ENCODE measurements at regions not wholly inside any gene's neighbourhood (a gene's known extent, or its start where the extent isn't known, plus 50 kb on each side); places are given as distances from the start of the nearest gene placed in this dataset.

- Histone ChIP-seq H3K36me3 (replicated peaks) (no peaks in the 10 kb centered on the region), H3K4me3 (ENCODE audit: low read depth, low read length) (no peak overlapping the region), H3K27ac (no peak overlapping the region), H3K27me3 (replicated peaks) (no peaks in the 10 kb centered on the region)
- in situ Hi-C loops (cut with HindIII; ENCODE audit: low pct_ligation_motif_present, low sequenced_read_pairs) = no loop called here
- DNase-seq = no peak
- TF ChIP-seq, protein P1, sequence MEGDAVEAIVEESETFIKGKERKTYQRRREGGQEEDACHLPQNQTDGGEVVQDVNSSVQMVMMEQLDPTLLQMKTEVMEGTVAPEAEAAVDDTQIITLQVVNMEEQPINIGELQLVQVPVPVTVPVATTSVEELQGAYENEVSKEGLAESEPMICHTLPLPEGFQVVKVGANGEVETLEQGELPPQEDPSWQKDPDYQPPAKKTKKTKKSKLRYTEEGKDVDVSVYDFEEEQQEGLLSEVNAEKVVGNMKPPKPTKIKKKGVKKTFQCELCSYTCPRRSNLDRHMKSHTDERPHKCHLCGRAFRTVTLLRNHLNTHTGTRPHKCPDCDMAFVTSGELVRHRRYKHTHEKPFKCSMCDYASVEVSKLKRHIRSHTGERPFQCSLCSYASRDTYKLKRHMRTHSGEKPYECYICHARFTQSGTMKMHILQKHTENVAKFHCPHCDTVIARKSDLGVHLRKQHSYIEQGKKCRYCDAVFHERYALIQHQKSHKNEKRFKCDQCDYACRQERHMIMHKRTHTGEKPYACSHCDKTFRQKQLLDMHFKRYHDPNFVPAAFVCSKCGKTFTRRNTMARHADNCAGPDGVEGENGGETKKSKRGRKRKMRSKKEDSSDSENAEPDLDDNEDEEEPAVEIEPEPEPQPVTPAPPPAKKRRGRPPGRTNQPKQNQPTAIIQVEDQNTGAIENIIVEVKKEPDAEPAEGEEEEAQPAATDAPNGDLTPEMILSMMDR (IDR thresholded peaks at IDR 0.05; ENCODE audit: low read depth, low read length, missing control alignments) = no peak
Observed at GRCh38 chr1:25166847-25167246, 65.5 kb downstream of the SYF2 start.

DNA sequence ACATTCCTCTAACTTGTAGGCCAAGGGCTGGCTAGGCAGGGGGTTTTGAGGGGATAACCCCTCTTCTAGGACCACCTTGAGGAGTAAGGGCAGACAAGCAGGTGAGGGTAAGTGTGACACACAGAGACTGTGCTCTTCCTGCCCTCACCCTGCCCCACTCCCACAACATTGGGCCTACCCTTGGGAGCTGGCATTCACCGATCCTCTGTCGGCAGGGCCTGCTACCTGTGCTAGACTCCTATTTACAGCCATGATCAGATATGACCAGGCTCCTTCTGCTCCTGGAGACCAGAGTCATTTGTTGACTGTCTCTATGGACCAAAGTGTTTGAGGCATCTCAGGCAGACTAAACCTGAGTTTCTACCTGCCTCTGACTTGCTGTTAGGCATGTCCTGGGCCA, 68.3 kb downstream of the SYF2 start:
- no peak for DNase-seq
- Histone ChIP-seq H3K27ac (no peak overlapping the region), H3K4me3 (ENCODE audit: low read depth, low read length) (no peak overlapping the region), H3K36me3 (replicated peaks) (no peaks in the 10 kb centered on the region), H3K27me3 (replicated peaks) (peaks cover 7% of the 10 kb centered on the region)
- in situ Hi-C loops (cut with HindIII; ENCODE audit: low pct_ligation_motif_present, low sequenced_read_pairs) = no loop called here
- TF ChIP-seq, protein P1 (IDR thresholded peaks at IDR 0.05; ENCODE audit: low read depth, low read length, missing control alignments) = no peak

- peaks cover 7% of the 10 kb centered on the region for H3K27me3 ChIP-seq (replicated peaks)
- H3K27ac ChIP-seq = no peak overlapping the region
- H3K36me3 ChIP-seq (replicated peaks) = no peaks in the 10 kb centered on the region
- in situ Hi-C loops (cut with HindIII; ENCODE audit: low pct_ligation_motif_present, low sequenced_read_pairs) = no loop called here
- TF ChIP-seq, protein P1 (IDR thresholded peaks at IDR 0.05; ENCODE audit: low read depth, low read length, missing control alignments) = no peak
- H3K4me3 ChIP-seq (ENCODE audit: low read depth, low read length) = no peak overlapping the region
- no peak for DNase-seq
Observed at GRCh38 chr1:25161981-25162380, 70.3 kb downstream of the SYF2 start.

GRCh38 chr1:25157846-25158245, 74.5 kb downstream of the SYF2 start:
- no peak overlapping the region for H3K27ac ChIP-seq
- no peak overlapping the region for H3K4me3 ChIP-seq (ENCODE audit: low read depth, low read length)
- no peaks in the 10 kb centered on the region for H3K36me3 ChIP-seq (replicated peaks)
- TF ChIP-seq, protein P1 (IDR thresholded peaks at IDR 0.05; ENCODE audit: low read depth, low read length, missing control alignments) = no peak
- no peak for DNase-seq
- in situ Hi-C loops (cut with HindIII; ENCODE audit: low pct_ligation_motif_present, low sequenced_read_pairs) = no loop called here
- peaks cover 10% of the 10 kb centered on the region for H3K27me3 ChIP-seq (replicated peaks)

DNA sequence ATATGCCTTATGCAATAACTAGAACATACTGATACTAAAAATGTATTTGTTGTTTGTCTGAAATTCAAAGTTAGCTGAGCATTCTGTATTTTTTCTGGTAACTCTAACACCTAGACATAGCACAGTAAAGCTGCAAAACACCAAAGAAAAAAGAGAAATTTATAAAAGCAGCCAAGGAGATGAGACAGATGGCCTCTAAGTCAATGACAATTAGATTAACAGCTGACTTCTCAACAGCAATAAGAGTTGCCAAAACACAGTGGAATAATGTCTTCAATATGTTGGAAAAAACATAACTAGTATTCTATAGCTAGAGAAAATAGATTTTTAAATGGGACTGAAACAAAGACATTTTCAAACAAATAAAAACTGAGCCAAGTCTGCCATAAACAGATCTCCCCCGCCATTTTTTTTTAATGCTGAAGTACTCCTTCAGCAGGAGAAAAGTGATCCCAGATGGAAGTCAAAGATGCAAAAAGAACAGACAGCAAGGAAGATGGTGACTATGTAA, 81.3 kb downstream of the SYF2 start:
- in situ Hi-C loops (cut with HindIII; ENCODE audit: low pct_ligation_motif_present, low sequenced_read_pairs) = no loop called here
- TF ChIP-seq, protein P1 (IDR thresholded peaks at IDR 0.05; ENCODE audit: low read depth, low read length, missing control alignments) = no peak
- H3K27me3 ChIP-seq (replicated peaks) = peaks cover 5% of the 10 kb centered on the region

DNA sequence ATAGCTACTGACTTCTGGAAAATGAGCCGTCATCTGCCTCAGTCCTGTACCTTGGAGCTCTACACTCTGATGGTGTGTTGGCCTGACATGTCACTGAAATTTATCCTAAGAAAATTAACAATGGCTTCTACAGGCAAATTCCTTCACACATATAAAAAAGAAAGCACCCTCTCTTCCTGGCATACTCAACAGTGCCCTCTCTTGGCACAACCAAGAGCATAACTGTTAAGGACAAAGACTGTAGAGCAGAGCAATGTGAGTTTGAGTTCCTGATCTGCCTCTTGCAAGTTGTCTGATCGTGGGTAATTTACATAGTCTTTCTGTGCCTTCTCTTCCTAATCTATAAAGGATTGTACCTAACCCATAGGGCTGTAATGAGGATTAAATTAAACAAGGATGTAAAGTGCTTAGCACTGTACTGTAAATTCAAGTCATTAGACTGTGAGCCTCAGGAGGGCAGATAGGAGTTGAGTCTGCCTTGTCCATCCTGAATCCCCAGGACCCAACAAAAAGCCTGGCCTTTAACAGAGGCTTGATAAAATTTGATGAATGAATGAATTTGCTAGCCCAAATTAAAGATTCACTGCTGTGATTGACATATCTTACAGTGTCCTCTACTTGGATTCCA, 83.5 kb downstream of the SYF2 start:
- TF ChIP-seq, protein P1 (IDR thresholded peaks at IDR 0.05; ENCODE audit: low read depth, low read length, missing control alignments) = peak; percentile 60
- Histone ChIP-seq H3K4me3 (ENCODE audit: low read depth, low read length) (no peak overlapping the region), H3K36me3 (replicated peaks) (no peaks in the 10 kb centered on the region), H3K27ac (no peak overlapping the region), H3K27me3 (replicated peaks) (peaks cover 5% of the 10 kb centered on the region)
- DNase-seq = peak; percentile 9
- in situ Hi-C loops (cut with HindIII; ENCODE audit: low pct_ligation_motif_present, low sequenced_read_pairs) = no loop called here

More for the DNA sequence above, 81.3 kb downstream of the SYF2 start:
- Histone ChIP-seq H3K36me3 (replicated peaks) (no peaks in the 10 kb centered on the region), H3K4me3 (ENCODE audit: low read depth, low read length) (no peak overlapping the region), H3K27ac (no peak overlapping the region)
- no peak for DNase-seq
